ENCODE measurements at regions not wholly inside any gene's neighbourhood (a gene's known extent, or its start where the extent isn't known, plus 50 kb on each side); places are given as distances from the start of the nearest gene placed in this dataset.

GRCh38 chr9:87301371-87301770 is 196.3 kb upstream of the DAPK1 start:
- Histone ChIP-seq H3K4me1 (no peaks in the 10 kb centered on the region), H3K4me3 (no peak overlapping the region), H3K9me3 (no peaks in the 10 kb centered on the region), H3K27ac (no peak overlapping the region), H3K27me3 (no peaks in the 10 kb centered on the region), H3K36me3 (no peaks in the 10 kb centered on the region)
- TF ChIP-seq CTCF (IDR thresholded peaks at IDR 0.05), result no peak
- intact Hi-C loops (cut with DNase I), result no loop called here
- FAIRE-seq (no peak), ATAC-seq (no peak), DNase-seq (no peak)

GRCh38 chr9:87305151-87305550 is 192.5 kb upstream of the DAPK1 start:
- ATAC-seq (no peak), DNase-seq (peak in 1 of 6 donors; percentile 41)
- 67 to 73% methylated on average over 7 of the region's 7 CpGs for WGBS, 2 donors

GRCh38 chr9:87306006-87306405 is 191.7 kb upstream of the DAPK1 start:
- WGBS, 2 donors, result 75 to 86% methylated on average over 3 of the region's 3 CpGs
- no peak for FAIRE-seq
- no peak for DNase-seq
- no peaks in the 10 kb centered on the region for H3K27me3 ChIP-seq
- no peak for TF ChIP-seq CTCF (IDR thresholded peaks at IDR 0.05)
- no peaks in the 10 kb centered on the region for H3K36me3 ChIP-seq
- no peak overlapping the region for H3K27ac ChIP-seq
- no peaks in the 10 kb centered on the region for H3K4me1 ChIP-seq
- no peak for ATAC-seq
- H3K4me3 ChIP-seq, result no peak overlapping the region
- H3K9me3 ChIP-seq, result no peaks in the 10 kb centered on the region
- intact Hi-C loops (cut with DNase I), result no loop called here

More at GRCh38 chr9:87305151-87305550, 192.5 kb upstream of the DAPK1 start:
- no peaks in the 10 kb centered on the region for H3K36me3 ChIP-seq
- no peak for TF ChIP-seq CTCF (IDR thresholded peaks at IDR 0.05)
- H3K4me1 ChIP-seq, result no peaks in the 10 kb centered on the region
- no peaks in the 10 kb centered on the region for H3K9me3 ChIP-seq
- intact Hi-C loops (cut with DNase I), result no loop called here
- H3K4me3 ChIP-seq, result no peak overlapping the region
- no peak for FAIRE-seq
- no peak overlapping the region for H3K27ac ChIP-seq
- no peaks in the 10 kb centered on the region for H3K27me3 ChIP-seq

GRCh38 chr9:87307848-87308247 is 189.8 kb upstream of the DAPK1 start:
- ATAC-seq (no peak), FAIRE-seq (no peak), DNase-seq (no peak)
- Histone ChIP-seq H3K4me1 (no peaks in the 10 kb centered on the region), H3K27ac (no peak overlapping the region), H3K27me3 (no peaks in the 10 kb centered on the region), H3K9me3 (no peaks in the 10 kb centered on the region), H3K4me3 (no peak overlapping the region), H3K36me3 (no peaks in the 10 kb centered on the region)
- intact Hi-C loops (cut with DNase I), result no loop called here
- 73 to 77% methylated on average over 5 of the region's 5 CpGs for WGBS, 2 donors
- no peak for TF ChIP-seq CTCF (IDR thresholded peaks at IDR 0.05)

- no peak overlapping the region for H3K27ac ChIP-seq
- no peak for TF ChIP-seq CTCF (IDR thresholded peaks at IDR 0.05)
- 64 to 73% methylated on average over 6 of the region's 6 CpGs for WGBS, 2 donors
- no peak for FAIRE-seq
- H3K4me3 ChIP-seq, result no peak overlapping the region
- H3K4me1 ChIP-seq, result no peaks in the 10 kb centered on the region
- no peak for DNase-seq
- intact Hi-C loops (cut with DNase I), result no loop called here
- no peaks in the 10 kb centered on the region for H3K9me3 ChIP-seq
- H3K36me3 ChIP-seq, result no peaks in the 10 kb centered on the region
- no peak for ATAC-seq
- no peaks in the 10 kb centered on the region for H3K27me3 ChIP-seq
Observed at GRCh38 chr9:87309236-87309635, 188.4 kb upstream of the DAPK1 start.

Measured in pancreas (tissue), 10 donors.